Left renal cortex interstitium (tissue), 4 donors: ENCODE measurements at regions not wholly inside any gene's neighbourhood (a gene's known extent, or its start where the extent isn't known, plus 50 kb on each side); places are given as distances from the start of the nearest gene placed in this dataset.

ENCODE experiments used
- DNase-seq, 4 donors: peaks; one replicate each; pipeline ENCODE4 v3.0.0-alpha.2; 2013; ENCODE audit warnings: low read depth in 4 of 4, low spot score in 2 of 4, missing footprints in 1 of 4

DNA sequence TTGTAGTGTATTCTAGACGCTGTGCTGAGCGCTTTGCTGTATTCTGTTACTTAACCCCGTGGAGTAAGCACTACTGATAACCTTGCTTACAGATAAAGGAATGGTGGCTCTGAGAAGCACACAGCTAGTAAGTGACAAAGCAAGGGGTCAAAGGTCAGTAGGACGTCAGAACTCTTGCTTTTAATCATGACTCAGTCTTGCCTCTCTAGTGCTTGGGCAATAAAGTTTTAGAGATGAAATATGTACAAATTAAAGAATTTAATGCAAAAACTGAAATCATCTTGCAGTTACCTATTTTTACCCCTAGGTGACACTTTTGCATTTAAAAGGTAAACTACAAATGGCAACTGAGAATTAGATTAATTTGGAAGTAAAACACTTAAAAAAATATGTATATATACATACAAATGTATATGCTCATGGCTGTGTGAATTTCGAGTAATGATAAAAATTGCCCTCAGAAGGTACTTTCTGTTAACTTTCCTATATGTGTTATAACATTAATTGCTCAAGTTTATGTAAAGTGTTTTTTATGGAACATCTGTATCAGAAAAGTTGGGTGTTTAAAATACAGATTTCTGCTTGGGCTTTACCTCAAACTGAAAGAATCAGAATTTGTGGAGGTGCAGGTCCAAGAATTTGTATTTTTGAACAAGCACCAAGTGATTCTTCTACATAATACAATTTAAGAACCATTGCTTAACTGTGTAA is 175.1 kb upstream of the DAB2 start:
- no peak for DNase-seq

DNA sequence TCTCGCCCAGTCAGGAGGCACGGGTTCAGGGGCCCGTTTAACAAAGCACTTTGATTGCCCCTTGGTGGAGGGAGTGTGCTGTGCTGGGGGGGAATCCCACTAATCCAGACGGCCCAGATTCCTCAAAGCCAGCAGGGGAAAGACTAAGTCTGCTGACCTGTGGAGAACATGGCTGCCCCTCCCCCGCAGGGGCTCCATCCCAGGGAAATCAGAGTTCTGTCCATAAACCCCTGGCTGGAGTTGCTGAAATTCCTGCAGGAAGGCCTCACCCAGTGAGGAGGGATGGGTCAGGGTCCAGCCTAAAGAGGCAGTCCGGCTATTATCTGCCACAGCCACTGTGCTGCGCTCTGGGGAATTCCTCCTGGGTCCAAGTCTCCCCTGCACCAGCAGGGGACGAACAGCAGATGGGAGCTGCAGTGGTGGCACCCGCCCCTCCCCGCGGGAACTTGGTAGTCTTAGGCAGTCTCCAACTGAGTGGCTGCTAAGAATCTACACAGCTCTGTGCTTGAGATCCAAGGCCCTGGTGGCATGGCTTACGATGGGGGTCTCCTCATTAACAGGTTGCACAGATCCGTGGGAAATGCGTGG is 174.0 kb upstream of the DAB2 start:
- DNase-seq, result no peak

DNA sequence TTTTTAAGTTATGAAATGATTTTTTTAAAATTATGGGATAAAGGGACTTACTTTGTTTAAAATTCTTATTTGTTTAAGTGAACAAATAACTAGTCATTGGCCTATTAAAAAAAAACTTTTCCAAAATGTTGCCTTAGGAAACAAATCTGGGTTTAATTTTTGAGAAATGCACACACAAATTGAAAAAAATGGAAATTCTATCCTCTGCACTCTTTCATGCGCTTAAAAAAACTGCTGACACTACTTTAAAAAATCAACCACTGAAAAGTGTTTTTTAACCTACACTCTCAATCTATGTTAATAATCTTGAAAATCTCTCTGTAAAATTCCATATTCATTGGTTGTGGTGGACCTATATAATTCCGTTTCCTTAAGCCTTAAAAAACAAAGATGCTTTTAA is 163.4 kb upstream of the DAB2 start:
- no peak for DNase-seq

DNA sequence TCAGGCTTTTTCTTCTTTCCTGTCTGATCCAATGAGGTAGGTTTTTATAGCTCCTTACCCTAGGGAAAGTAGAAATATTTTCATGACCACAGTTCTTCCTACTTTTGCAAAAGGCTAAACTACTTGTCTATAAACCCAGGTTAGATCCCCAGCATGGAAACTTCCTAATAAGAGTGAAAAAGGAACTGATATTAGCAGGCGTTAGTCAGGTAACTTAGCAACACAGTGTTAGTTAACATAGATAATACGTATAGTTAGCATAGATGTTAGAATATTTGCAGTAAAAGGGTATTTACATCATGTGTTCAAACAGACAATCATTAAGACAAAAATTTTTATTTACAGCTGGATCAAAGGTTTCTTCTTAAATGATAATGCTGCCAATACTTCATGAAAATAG is 162.9 kb upstream of the DAB2 start:
- DNase-seq, result no peak

DNA sequence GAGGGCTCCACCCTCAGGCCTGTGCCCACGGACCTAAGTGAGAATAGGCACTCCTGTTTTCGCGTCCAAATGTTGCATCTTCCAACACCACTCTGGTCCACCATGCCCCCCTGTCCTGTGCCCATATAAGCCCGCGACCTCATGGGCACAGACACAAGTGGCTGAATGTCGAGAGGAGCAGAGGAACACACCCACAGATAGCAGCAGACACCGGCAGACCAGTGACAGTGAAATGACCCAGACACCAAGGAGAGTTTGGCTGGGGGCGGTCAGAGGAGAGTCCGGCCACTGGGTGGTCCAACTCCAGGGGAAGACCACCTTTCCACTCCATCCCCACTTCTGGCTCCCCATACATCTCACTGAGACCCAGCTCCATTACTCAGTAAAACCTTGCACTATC is 161.4 kb upstream of the DAB2 start:
- DNase-seq, result no peak

DNA sequence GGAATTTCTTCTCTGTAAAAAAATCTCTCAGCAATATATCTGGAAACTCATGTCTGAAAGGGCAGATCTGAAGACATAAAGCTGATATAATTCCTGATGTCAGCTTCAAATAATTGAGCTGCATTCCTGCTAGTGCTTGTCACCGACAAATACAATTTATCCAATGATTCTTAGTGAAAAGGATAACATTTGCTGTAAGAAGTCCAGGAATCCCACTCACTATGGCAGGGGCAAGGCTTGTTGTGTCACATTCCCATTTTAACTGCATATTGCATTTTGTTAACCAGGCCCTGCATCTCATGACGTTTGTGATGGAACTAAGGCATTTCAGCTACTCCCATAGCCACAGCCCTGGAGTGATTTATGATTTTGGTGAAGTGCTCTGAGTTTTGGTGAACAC is 160.1 kb upstream of the DAB2 start:
- no peak for DNase-seq

DNA sequence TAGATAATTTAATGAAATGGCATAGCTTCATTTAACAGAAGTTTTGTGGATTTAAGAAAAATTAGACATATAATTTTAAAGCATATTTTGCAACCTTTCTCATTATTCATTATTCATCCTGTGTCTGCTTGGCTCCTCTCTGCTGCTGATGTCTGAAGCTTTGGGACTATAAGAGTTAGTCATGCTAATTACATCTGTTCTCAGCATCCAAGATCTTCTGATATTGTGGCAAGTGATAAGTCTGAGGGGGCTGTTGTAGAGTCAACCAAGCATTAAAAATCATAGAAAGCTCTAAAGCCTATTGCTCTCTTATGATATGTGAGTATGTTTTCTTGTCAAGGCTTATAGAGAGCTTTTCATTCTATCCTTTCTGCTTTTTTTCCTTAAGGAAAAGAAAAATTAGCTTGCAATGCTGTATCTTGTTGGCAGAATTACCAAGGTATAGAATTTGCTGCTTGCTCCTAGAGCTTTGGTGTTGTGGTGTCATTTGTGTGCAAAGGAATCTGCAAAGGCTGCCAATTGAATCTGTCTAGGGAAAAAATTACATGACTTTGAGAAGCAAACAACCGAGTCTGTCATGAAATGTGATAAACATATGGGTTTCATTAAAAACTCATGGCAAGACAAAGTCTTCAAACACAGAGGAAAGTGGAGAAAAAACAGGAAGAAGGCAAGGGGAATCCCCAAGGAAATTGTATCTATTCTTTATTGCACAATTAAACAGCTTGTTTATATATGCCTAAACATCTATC is 156.1 kb upstream of the DAB2 start:
- no peak for DNase-seq

DNA sequence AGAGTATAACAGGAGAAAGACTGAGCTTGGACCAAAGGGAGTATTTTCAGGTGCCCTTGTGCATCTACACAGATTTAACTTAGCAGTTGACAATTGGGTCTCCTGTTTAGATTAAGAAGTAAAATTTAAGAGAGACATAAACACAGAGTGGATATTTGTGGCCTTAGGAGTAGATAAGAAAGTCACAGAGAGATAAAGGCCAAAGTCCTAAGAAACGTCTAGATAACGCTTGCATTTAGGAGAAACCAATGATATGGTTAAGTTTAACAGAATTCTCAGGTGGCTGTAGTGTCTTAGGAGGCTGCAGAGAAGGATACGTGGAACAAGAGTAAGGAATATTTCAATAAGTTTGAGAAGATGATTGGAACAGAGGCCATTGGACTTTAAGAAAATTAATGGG is 155.0 kb upstream of the DAB2 start:
- DNase-seq, result no peak

DNA sequence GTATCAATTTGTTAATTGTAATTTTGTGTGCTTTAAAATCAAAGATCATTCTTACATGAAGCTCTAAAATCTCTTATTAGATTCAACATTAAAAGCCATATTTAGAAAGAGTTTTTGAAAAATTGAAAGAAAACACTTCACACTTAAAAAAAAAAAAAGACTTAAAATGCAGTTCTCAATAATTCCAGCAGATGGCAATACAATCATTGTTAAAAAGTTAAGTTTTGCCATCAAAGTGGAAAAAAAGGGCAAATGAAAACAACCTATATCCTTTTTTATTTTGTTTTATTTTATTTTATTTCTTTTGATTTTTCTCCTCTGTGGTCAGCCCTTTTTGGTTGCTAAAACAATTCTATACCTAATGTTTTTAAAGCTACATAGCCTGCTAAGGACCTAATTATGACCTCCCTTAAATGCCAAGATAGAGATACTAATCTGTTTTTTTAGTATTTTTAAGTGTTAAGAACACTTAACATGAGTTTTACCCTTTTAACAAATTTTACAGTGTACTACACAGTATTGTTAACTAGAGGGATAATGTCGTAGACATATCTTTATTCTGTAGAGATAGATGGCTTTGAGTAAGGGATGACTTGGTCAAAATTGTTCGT is 154.2 kb upstream of the DAB2 start:
- DNase-seq, result no peak

DNA sequence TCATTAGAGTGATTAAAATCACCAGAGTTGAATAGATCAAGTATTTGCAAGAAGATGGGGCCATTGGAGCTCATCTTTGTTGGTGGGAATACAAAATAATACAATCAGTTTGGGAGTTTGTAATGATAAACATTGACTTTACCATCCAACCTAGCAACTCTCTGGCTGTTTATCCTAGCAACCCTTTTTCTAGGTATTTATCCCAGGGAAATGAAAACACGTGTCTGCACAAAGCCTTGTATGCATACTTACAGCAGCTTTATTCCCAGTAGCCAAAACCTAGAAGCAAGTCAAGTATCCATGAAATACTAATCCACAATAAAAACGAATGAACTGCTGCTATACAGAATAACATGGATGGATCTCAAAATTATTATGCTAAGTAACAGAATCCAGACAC is 152.7 kb upstream of the DAB2 start:
- DNase-seq, result no peak

DNA sequence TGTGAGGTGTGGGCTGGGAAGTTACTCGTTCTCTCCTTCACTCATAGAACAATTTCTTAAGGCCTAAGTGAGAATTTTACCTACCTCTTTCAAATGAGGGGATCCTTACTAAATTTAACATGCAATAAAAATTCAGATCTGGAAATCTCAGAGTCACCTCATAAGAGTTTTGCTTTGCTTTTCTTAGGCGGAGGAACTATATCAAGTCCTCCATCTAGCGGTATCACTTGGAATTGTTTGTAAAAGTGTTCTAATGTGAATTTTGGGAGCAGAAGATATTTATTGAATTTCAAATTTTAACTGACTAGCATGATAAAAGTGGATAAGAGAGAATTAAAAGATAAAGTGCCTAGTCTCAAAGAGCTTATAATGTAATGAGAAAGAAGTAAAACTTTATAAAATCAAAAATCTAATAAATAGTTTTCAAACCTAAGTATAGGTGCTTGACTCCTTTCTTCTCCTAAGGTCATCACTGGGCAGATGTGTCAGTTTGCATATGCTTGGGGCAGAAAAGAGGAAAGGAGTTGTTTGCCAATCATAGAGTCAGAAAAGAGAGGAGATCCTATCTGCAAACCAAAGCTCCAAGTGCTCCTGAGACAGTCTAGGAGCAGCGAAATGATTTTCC is 145.7 kb upstream of the DAB2 start:
- peak in 1 of 4 donors; percentile 37 for DNase-seq

DNA sequence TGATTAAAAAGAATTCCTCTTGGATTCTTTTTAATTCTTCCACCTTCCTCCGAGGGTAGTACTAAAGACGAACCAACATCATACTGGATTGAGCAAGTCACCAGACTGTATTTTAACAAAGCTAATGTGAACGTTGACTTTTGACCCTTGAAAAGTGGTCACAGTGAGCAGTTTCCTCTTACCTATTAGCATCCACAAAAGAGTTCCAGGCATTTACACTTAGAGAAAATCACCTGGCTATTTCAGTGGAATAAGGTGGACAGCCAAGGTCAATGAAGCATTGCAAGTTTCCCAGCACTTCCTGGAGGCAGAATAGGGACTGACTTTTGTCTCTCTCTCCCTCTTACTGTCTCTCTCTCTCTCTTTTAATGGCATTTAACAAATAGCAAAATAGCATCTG is 145.1 kb upstream of the DAB2 start:
- DNase-seq, result peak in 1 of 4 donors; percentile 24

DNA sequence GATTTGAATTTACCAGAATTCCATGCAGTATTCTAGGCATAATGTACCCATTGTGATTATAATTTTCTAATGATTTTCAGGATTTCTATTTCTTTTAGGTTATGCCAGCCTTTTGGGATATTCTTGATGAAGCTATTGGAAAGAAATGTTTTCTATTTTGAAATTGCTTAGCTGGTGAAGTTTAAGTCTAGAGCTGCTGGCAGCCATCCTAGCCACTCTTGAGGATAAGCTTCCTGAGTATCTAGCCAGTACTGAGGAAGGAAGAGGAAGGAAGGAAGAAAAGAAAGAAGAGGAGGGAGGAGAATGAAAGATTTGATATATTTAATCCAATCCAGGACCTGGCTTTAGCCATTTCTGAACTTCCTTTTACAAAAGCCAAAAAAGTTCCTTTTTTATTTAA is 142.1 kb upstream of the DAB2 start:
- DNase-seq, result no peak

DNA sequence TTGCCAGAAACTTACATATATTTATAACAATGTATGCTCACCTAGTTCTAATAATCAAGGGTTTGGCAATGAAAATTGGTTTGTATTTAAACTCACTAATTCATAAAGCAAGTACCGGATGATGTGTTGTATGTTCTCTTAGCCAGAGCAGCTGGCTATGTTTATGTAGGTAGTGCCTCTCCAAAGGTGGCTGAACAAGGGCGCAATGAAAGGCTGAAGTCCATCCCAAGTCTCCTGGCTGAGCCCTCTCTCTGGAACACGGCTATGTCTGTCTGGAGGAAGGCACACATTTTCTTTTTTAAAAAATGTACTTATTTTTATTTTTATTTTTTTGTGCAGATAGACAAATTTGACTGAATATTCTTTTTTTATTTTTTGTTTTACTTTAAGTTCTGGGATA is 141.2 kb upstream of the DAB2 start:
- no peak for DNase-seq

DNA sequence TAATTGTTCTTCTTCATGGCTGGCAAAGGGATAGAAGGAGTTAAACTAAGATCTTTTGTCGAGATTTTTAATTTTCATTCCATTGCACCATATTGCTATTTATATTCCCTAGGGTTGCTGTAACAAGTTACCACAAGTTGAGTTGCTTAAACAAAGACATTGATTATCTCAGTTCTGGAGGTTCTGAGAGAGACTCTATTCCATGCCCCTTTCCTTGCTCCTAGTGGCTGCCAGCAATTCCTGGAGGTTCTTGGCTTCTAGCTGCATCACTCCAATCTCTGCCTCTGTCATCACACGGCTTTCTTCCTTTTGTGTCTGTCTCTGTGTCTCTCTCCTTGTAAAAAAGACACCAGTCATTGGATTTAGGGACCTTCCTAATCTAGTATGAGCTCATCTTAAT is 136.6 kb upstream of the DAB2 start:
- no peak for DNase-seq

DNA sequence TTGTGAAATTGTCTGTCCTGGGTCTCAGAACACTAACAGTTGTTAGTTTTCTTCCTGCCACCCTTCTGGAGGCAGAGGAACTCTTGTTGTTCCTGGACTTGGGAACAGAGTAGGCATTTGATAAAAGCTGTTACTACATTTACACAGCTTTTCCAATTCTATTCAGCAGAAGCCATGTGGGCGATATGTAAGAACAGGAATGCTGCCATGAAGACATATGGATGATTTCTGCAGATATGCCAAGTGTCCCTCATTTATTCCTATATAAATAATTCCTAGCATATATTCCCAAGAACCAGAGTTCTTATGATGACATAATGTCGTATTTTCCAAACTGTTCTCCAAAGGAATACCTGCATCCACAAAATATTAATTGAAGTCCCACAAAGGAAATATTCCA is 135.9 kb upstream of the DAB2 start:
- DNase-seq, result no peak

DNA sequence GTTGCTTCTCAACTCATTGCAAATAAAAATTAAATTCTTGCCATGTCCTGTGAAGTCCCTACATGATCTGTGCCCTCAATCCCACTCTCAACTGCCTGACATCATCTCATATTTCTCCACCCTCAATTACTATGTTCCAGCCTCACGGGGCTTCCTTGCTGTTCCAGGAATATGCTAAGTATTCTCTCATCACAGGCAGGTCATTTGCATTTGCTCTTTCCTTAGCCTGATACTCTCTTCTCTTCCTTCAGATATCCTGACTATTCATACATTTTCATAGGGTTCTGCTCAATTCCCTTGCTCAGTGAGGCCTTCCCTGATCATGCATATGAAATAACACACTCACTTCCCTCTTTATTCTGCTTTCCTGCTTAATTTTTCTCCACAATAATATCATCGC is 135.1 kb upstream of the DAB2 start:
- no peak for DNase-seq

DNA sequence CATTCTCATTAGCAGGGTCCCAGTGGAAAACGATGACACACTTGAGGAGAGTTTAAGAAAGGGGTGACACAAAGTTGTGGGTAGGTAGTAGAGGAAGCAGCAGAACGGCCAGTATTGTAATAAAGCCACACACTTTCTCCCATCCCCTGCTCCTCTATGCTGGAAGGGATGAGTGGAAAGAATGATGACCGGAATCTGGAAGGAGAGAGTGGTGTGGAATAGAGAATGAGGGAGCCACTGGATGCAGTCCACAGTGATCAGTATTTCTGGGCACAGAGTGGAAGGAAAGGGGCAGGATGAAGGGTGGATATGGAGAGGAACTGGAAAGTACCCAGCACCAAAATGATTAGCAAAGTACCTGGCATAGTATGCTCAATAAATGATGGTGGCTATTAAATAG is 133.8 kb upstream of the DAB2 start:
- DNase-seq, result no peak

DNA sequence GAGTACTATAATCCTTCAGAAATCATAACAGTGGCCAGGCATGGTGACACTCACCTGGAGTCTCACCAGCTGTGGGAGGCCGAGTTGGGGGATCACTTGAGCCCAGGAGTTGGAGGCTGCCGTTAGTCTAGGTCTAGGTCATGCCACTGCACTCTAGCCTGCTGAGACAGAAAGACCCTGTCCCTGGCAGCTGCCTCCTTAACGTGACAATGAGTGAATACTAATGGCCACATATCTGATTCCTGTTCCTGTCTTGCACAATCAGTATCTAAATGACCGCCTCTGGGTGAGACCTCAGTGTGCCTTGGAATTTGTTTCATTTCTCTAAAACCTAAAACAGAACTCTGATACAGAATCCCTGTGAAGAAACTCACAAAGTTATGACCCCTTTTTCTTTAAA is 131.0 kb upstream of the DAB2 start:
- DNase-seq, result no peak

DNA sequence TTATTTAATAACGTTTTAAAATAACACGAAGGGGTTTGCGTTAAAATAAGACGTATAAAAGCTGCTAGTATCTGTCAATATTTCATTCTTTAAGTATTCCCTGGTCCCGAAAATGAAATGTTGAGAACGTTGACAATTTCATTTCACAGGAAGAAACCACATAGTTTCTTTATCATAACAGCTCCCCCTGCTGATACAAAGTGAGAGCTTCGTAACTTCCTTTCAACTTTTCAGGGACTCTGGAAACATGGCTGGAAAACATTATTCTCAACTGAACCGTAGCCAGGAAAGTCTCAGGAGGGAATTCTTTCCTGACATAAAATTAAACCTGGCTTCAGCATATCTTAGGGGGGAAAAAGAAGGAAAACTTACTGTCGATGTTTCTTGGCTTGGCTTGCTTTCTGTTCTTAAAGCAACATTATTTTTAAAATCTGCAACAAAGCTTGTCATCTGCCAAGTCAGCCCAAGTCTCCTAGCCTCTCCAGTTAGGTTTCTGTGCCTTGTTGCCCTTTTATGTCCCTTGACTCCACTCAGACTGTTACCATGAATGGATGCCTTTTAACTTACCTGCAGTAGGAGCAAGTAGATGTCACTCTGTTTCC is 122.9 kb upstream of the DAB2 start:
- DNase-seq, result peak in 3 of 4 donors; percentile 61 to 80 (median 63)

DNA sequence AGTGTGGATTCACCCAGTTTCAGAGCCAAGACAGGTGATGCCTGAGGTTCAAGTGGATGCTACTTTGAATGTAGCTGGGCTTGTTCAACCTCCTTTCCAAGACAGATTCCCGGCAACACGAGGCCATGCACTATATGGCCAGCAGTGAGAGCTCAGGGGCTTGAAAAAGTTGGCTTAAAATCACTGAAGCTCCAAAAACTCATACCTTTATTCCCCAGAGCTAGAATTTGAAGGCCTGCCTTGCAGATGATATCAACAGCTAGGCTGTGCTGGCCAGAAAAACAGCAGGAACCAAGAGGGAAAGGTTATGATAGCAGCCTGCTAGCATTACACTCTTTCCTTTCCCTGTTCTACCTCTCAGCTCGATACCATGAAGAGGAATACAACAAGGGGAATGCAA is 120.2 kb upstream of the DAB2 start:
- no peak for DNase-seq
